GM19035 (cell line): ENCODE measurements at regions not wholly inside any gene's neighbourhood (a gene's known extent, or its start where the extent isn't known, plus 50 kb on each side); places are given as distances from the start of the nearest gene placed in this dataset.

Experiments used
- ATAC-seq: cut with Tn5 transposase; IDR thresholded peaks from one replicate; pipeline ENCODE4 v1.9.1; 2021; ENCODE audit not compliant: unreplicated experiment

DNA sequence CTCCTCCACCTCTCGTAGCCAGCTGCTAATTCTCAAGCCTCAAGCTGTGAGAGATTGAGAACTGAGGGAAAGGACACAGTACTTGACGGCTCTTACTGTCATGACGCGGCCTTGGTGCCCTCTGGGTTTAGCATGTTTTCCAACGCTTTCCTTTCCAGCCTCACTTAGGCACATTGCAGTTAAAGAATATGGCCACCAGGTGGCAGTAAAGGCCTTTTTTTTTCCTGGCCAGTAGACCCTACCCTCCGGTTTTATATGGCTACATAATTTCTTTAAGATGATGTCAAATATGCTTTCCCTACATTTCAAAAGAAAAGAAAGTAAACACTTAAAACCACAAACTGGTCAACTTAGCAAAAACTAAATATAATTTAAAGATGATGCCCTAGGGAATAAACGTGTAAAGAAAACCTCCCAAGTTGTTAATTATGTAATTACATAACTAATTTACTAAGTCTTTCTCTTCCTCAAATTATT lies 56.8 kb upstream of the PRDX6 start:
- no peak for ATAC-seq

GRCh38 chr1:173421286-173421685 lies 55.8 kb upstream of the PRDX6 start:
- ATAC-seq, result no peak

- no peak for ATAC-seq
These were observed 55.3 kb upstream of the PRDX6 start for GRCh38 chr1:173421789-173422188.

GRCh38 chr1:173422456-173422976 lies 54.6 kb upstream of the PRDX6 start:
- no peak for ATAC-seq

DNA sequence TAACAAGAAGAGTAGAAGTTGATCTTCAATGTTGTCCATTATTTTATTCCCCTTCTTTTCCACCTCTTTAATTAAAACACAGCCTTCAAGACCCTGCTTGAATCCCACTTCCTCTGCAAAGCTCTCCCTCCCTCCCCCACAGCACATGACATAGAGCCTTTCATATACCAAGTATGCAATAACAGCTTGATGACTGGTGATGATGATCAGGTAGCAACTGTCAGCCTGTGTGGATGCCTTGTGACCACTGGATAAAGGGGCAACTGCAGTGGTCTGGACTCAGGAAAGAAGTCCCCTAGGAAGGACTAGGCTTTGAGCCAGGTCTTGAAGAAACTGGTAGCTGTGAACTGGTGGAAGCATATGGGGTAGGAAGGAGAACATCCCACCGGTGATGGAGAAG lies 53.8 kb upstream of the PRDX6 start:
- no peak for ATAC-seq

DNA sequence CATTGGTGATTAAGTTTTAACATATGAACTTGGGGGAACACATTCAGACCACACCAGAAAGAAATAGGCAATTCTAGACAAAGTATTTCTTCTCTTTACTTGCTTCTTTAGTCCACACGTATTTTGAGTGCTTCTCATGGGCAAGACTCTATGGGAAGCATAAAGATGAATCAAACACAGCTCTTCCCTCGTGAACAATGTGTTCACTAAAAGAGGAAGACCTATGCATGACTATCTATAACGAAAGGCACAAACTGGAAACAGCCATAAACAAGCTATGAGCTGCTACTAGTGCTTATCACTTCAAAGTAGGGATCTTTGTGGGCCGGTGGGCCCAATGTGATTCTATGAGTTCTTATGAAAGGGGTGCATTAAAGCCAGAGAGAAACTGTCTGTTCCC lies 53.0 kb upstream of the PRDX6 start:
- ATAC-seq, result no peak

GRCh38 chr1:173424782-173425407 lies 52.2 kb upstream of the PRDX6 start:
- ATAC-seq, result no peak

DNA sequence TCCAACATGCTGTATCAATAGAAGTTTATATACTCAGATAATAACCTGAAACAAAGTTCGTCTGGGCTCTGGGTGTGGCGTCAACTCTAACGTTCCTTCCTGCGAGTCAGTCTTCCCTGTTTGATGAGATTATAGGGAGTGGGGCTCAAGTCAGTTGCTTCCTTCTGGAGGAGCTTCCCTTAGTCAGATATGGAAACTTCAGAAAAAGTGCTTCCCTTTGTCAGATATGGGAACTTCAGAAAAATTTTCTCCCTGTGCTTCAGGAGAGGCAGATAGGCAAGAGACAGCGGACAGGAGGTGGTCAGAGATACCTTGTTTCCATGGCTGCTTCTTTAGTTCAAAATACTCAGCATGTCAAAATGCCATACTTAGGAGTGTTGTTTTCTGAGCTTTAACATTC lies 51.1 kb upstream of the PRDX6 start:
- ATAC-seq, result no peak

DNA sequence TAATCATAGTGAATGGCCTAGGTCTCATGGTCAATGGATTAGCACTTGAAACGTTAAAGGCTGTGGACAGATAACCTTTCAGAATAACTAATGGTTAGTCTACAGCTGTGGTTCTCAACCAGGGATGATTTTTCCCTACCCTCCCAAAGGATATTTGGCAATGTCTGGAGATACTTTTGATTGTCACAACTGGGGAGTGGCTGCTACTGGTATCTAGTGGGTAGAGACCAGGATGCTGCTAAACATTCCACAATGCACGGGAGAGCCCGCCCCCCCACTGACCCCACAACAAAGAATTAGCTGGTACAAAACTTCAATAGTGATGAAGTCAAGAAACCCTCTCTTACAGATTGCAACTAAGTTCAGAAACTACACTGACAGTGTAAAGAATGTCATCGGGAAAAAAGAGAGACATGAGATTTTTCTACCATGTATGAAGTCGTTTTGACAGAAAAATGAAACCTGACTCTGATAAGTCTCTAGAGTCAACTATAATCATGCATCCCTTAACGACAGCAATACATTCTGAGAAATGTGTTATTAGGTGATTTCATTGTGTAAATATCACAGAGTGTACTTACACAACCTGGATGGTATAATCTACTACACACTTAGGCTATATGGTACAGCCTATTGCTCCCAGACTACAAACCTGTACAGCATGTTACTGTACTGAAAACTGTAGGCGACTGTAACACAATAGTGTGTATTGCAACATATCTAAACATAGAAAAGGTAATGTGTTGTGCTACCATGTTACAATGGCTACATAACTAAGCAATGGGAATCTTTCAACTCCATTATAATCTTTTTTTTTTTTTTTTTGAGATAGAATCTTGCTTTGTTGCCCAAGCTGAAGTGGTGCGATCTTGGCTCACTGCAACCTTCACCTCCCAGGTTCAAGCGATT lies 49.7 kb upstream of the PRDX6 start:
- no peak for ATAC-seq
